Activated CD4-positive, alpha-beta T cell treated with anti-CD3 and anti-CD28 coated beads, Interleukin-2, amount 50 U/mL, for 24 hours (primary cell): ENCODE measurements at regions not wholly inside any gene's neighbourhood (a gene's known extent, or its start where the extent isn't known, plus 50 kb on each side); places are given as distances from the start of the nearest gene placed in this dataset.
"Not testable (repeated sequence)": the region's sequence is repeated elsewhere in the genome, so short reads cannot be mapped to it uniquely, and the experiment has no call there.

Experiments
- DNase-seq, 2 donors: peaks; one replicate each; pipeline ENCODE4 v3.0.0-alpha.2; 2020; ENCODE audit warnings: low read depth in 1 of 2, low spot score in 1 of 2

- DNase-seq = no peak
Observed at GRCh38 chr15:96130734-96131133, 199.8 kb upstream of the NR2F2 start.

GRCh38 chr15:96132126-96132525 is 198.4 kb upstream of the NR2F2 start:
- DNase-seq = no peak

DNA sequence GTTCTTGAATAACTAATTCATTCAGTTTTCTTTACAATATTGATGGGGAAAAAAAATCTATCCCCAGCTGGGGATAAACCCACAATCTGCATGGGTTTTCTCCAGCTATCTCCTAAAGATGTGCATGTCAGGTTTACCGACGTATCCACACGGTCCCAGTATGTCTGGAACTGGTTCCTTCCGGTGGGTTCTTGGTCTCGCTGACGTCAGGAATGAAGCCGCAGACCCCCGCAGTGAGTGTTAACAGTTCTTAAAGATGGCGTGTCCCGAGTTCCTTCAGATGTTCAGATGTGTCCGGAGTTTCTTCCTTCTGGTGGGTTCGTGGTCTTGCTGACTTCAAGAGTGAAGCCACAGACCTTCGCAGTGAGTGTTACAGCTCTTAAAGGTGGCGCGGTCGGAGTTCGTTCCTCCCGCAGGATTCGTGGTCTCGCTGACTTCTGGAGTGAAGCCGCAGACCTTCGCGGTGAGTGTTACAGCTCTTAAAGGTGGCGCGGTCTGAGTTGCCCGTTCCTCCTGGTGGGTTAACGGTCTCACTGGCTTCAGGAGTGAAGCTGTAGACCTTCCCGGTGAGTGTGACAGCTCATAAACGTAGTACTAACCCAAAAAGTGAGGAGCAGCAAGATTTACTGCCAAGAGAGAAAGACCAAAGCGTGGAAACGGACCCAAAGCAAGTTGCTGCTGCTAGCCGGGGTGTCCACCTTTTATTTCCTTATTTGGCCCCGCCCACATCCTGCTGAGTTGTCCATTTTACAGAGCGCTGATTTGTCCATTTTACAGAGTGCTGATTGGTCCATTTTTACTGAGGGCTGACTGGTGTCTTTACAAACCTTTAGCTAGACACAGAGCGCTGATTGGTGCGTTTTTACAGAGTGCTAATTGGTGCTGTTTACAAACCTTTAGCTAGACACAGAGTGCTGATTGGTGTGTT is 195.1 kb upstream of the NR2F2 start:
- no peak for DNase-seq

DNA sequence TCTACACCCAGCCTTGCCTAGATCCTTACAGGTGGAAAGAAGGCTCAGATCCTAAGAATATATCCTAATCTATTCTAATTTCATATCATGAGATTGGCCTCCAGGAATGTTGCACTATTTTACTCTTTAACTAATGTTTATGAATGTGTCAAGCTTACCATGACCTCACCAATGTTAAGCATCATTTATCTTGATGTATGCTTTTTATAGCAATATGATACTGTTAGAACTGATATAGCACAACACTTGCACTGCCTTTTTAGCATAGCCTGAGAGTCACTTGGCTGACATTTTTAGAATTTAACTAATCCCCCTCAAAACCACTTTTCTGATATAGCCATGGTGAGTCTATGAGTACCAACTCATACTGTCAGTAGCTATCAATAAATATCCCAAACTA is 191.5 kb upstream of the NR2F2 start:
- no peak for DNase-seq

DNA sequence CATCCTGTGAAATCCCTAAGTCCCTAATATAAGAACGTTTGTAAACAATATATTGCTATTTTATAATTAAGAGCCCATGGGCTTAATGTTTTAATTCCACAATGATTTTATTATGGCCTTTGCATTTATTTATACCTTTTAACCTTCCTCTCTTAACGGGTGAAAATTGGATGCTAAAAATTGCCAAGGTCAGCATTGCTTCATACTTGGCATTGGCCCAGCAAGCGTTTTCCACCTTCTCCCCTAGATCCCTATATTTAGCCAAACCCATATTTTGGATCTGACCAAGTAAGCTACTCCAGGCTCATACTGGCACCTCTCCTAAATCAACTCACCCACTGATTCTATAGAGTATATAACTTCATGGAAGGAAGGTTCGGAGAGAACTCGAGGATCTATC is 188.0 kb upstream of the NR2F2 start:
- DNase-seq = no peak

GRCh38 chr15:96144734-96145133 is 185.8 kb upstream of the NR2F2 start:
- DNase-seq = no peak

DNA sequence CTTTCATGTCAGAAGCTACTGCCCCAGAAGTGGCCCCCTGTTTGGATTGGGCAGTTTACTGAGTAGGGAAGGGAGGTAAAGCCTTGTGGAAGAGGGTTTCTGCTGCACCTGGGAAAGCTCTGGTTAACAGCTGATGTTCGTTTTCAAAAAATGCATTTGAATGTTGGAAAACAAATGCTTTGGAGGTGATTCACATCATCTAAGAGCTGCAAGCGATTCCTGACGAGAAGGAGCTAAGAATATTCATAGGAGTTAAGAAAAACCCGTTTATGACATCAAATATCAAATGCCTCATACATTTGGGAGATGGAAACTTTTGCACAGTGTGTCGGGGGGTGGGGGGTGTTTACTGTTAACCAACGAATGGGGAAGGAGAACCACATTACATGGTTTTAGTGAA is 183.8 kb upstream of the NR2F2 start:
- no peak for DNase-seq

GRCh38 chr15:96147267-96147666 is 183.2 kb upstream of the NR2F2 start:
- no peak for DNase-seq

DNA sequence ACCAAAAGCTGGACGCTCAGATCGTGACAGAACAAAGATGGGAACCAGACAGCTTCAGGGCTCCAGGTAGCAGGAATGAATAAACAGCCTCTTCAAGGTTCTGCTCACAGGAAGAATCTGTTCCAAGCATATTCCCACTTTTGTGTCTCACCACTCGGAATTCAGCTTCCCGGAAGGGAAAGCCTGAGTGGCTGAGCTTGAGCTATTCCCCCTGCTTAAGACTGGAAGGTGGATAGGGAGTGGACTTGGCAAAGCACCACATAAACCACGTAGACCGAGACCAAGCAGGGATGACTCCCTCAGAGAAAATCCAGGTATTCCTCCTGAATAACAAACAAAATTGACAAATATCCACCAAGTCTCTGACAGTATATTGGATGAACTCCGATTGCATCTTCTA is 180.2 kb upstream of the NR2F2 start:
- no peak for DNase-seq

GRCh38 chr15:96151749-96152148 is 178.8 kb upstream of the NR2F2 start:
- not testable (repeated sequence) for DNase-seq

DNA sequence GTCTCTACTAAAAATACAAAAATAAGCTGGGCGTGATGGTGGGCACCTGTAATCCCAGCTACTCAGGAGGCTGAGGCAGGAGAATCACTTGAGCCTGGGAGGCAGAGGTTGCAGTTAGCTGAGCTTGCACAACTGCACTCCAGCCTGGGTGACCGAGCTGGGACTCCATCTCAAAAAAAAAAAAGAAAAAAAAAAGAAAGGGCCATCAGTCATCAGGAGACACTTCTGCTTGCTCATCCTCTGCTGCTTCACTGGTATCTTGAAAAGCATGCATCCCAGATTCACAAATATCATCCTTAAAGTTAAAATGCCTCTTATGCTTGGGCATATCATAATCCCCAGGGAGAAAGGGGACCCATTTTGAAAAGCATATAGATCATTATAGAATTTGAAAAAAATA is 176.6 kb upstream of the NR2F2 start:
- no peak for DNase-seq

DNA sequence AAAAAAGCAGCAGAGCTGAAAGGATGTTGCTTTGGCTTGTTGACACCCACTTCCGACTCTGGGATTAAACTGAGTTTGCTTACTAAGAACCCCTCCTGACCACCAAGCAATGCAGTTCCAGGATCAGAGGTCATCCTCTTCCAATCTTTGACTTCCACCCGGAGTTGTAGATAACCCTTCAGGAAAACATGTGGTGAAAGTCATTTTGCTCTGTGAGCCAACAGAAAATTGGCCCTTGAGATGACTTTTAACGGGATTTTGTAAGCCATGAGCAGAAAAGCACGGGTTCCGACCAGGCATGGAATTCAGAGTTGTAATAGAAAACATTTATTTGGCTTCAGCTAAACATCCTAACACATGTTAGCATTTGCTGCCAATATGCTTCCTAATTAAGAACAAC is 171.6 kb upstream of the NR2F2 start:
- DNase-seq = no peak

DNA sequence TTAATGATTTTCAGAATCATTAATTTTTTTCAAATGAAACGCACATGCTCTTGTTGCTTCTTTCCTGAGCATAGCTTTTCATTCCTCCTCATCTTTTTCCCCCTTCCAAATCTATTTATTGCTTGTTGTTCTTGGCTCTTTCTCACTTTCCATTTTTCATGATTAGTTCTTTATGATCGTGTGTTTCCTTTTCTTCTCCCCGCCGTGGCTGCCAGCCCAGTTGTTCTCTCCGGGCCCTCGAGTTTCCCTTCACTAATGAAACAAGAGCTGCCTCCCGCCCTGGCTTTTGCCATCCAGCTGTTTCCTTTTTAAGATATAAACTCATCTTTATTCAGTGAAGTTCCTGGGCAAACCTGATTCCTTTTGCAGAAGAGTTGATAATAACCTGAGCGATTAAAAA is 170.2 kb upstream of the NR2F2 start:
- no peak for DNase-seq

DNA sequence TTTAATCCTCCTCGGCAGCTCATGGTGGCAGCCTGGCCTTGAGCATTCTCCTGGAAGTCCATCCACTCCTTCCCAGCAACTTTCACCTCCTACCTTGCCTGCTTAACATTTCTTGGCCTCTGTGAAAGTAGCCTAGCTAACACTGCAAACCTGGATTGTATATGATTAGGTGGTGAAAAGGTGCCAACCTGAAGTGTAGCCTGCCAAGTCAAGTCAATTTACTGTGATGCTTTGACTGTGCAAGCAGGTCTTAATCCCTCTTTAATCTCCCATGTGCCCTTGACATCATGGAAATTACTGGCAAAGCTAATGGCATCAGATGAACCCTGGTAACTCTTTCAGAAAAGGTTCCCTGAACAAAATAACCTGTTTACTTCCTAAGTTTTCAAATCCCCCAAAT is 169.7 kb upstream of the NR2F2 start:
- DNase-seq = no peak

GRCh38 chr15:96162322-96162721 is 168.2 kb upstream of the NR2F2 start:
- DNase-seq = no peak

DNA sequence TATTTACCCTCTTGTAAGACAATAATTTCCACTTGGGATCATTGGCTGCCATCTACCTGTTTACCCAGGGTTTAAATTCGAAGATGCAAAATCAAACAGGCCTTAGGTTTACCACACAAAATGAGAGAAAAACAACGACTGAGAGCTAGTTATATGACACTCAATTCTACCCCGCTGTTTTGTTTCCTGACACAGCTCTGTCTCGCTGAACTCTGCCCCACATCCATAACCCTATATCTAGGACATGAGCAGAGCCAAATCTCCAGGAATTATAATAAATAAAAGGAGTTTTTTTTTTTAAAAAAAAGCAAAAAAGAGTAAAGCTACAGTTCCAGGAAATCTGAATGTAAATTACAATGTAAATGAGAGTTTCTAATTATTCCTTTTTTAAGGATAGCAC is 165.4 kb upstream of the NR2F2 start:
- DNase-seq = no peak

DNA sequence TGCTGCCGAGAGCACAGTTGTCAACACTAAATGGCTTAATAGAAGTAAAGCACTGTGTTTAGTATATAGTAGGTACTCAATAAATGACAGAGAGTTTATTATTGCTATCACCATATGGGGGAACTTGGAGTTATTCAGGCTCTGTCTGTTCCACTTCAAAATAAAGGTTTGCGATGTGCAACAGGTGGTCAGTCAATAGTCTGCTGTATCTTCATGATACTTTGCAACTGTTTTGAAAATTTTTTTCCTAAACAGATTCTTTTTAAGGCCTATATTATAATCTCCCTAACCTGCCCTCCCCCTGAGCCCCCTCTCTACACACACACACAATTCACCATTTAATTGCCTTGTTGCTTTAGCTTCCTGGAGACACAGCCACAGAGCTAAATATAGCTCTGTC is 164.7 kb upstream of the NR2F2 start:
- no peak for DNase-seq

DNA sequence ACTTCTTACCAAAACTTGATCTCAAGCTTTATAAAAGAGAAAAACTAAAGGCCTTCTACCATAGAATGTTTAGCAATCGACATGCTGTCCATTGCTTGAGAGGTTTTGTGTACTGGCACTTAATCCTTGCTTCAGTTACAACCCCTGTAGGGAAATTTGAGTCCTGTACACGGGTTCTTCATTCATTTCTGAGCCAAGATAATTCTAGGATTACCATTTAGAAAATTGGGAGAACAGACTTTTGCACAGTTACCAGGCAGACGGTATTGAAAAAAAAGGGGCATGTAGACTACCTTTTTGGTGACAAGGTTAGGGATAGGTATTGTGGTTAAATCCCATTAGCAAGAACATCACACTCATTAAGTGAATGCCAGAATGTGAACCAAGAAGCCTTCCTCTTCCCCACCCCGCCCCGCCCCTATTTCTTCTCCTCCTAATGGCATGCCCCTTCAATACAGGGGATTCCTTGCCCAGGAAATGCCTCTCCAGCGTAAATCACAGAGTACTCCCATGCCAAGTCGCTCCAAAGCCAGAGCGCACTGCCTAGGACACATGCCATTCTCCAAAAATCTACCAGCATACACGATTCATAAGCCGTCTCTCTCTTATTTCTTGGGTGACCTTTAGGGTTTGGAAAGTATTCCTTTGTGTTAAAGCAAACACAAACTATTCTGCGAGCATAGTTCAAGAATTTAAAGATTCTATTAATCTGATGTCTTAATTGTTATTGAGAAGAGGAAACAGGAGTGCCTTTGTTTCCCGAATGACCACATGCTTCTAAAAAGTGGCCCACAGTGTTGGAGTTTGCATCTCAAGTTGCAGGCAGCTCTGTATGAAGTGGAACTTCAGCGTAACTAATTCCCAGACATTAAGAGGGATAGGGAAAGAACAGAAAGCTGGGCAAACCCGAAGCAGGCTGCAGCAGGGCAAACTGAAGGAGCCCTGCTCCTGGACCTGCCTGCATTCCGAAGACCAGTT is 164.0 kb upstream of the NR2F2 start:
- no peak for DNase-seq

DNA sequence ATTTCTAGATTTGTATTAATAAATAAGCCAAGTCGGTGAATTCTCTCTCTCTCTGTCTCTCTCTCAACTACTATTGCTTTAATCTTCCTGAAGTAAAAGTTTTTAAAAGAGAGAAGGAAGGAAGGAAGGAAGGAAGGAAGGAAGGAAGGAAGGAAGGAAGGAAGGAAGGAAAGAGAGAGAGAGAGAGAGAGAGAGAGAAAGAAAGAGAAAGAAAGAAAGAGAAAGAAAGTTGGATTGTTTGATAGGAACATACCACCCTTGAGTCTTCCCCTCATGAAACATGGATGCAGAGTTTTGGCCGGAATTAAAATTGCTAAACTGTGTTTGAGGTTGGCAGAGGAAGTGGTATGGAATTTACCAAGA is 159.9 kb upstream of the NR2F2 start:
- DNase-seq = not testable (repeated sequence)

DNA sequence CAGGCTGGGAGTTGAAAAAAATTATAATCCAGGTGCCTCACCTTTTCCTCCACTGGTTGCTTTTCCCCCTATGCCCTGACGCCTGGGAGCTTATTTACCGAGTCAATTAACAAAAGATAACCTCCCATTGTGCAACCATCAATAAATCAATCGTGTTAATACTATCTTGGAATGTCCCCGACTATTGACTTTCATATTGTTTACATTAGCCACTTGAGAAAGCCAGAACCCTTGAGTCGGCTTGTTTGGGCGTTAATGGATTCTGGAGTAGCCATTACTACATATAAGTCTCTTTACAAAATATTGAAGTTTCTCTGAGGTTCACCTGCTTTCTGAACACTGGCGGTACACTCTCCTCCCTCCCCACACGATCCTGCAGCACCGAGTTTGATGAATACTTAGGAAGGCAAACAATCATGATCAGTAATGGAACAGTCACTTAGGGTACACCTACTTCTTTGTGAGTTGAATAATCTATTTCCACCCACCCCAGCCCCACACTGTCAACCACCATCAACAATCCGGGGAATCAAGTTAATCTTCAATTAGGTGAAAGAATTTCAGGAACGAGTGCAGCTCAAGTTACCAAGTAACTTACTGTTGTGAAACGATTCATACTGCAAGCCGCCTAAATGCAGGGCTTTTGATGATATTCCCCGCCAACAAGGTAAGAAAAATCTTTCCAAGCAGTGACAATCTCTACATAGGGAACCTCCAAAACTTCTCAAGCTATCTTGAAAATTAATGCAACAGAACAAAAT is 159.3 kb upstream of the NR2F2 start:
- no peak for DNase-seq

DNA sequence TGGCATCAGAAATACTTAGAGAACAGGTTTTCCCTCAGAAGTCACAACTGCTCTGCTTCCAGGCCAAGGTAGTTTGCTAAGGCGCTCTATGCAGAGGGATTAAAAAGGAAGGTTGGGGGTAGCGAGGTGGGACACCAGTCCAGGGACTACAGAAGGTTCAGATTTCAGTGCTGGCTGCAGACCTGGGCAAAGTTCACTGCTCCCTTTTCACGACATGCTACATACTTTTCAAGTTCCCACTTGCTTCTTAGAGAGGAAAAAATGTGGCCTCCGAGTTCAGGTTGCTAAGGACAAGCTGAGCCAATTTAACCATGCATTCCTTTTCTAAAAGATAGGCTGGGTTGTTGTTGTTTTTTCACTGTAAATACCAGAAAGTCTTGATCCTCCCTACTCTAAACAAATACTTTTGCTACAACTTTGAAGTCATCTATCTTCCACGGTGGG is 158.6 kb upstream of the NR2F2 start:
- DNase-seq = no peak
